Renal pelvis (tissue), 1 donor: ENCODE measurements at regions not wholly inside any gene's neighbourhood (a gene's known extent, or its start where the extent isn't known, plus 50 kb on each side); places are given as distances from the start of the nearest gene placed in this dataset.
"Not testable (repeated sequence)": the region's sequence is repeated elsewhere in the genome, so short reads cannot be mapped to it uniquely, and the experiment has no call there.

Experiments used
- DNase-seq: peaks from one replicate; pipeline ENCODE4 v3.0.0-alpha.2; 2013

DNA sequence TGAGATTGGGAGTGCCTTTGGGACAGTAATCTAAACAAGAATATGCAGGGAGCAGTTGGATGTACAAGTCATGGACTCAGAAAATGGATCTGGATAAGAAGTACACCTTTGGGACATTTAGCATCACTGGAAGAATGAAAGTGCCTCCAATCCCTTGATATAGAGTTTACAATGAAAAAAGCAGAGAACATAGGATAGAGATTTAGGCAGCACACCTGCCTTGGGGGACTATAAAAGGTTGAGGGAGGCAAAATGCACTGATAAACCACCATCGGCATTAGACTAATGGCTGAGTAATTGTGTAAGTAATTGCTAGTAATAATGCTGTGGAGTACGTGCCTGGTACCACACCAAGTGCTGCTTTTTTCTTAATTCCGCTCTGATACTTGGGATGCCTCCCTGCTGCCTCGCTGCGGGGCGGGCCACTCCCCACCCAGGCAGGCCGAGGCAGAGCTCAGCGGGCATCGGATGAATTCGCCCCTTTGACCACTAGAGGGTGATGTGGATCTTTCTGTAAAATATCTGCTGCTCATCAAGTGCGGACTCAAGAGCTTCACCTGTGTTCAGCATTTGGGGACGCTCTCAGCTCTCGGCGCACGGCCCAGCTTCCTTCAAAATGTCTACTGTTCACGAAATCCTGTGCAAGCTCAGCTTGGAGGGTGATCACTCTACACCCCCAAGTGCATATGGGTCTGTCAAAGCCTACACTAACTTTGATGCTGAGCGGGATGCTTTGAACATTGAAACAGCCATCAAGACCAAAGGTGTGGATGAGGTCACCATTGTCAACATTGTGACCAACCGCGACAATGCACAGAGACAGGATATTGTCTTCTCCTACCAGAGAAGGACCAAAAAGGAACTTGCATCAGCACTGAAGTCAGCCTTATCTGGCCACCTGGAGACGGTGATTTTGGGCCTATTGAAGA lies 99.9 kb downstream of the ANKRD18B start:
- DNase-seq, result peak; percentile 59

GRCh38 chr9:33628318-33628717 lies 104.3 kb downstream of the ANKRD18B start:
- not testable (repeated sequence) for DNase-seq

GRCh38 chr9:33628865-33629410 lies 104.9 kb downstream of the ANKRD18B start:
- DNase-seq, result no peak

- no peak for DNase-seq
Measured at GRCh38 chr9:33633636-33634035, 109.6 kb downstream of the ANKRD18B start.

- DNase-seq, result no peak
Measured at GRCh38 chr9:33637881-33638280, 113.8 kb downstream of the ANKRD18B start.

DNA sequence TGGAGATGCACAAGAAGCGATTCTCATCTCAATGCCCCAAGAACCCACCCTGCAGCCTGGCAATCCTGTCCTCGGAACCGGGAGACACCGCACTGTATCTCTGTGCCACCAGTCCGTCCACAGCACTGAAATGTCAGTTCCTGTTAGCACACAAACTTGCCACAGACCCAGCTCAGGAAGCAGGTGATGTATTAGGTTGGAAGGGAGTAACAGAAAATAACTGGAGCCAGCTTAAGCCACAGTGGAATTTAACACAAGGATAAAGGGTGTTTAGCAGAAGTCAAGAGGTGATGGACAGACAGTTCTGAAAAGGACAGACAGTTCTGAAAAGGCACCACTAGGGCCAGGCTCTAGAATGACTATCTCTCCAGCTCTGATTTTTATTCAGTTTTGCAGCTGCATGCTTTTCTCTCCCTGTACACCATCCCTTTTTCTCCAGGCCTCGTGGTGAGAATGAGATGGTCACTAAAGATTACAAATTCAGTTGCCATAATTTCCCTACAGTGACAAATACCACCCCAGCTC lies 114.4 kb downstream of the ANKRD18B start:
- DNase-seq, result no peak

GRCh38 chr9:33645706-33646105 lies 121.7 kb downstream of the ANKRD18B start:
- no peak for DNase-seq

DNA sequence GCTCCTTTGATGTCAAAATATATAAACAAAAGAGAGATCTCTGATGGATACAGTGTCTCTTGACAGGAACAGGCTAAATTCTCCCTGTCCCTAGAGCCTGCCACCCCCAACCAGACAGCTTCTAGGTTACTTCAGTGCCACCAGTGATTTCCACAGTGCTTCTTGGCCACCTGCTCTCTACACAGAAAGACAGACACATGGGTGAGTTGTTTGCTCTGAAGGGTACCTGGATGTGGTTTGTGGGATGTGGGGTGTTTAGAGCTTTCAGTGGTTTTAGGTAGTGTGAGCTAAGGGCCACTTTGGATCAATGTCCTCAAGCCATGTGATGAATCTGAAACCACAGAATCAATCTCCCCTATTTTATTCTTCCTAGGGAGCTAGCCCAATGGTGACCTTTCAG lies 125.4 kb downstream of the ANKRD18B start:
- no peak for DNase-seq

GRCh38 chr9:33651125-33651524 lies 127.1 kb downstream of the ANKRD18B start:
- DNase-seq, result no peak

- no peak for DNase-seq
Measured at GRCh38 chr9:33659921-33660320, 135.4 kb upstream of the PRSS3 start.

- DNase-seq, result no peak
Measured at GRCh38 chr9:33660772-33661171, 134.6 kb upstream of the PRSS3 start.

GRCh38 chr9:33661176-33661575 lies 134.2 kb upstream of the PRSS3 start:
- no peak for DNase-seq

DNA sequence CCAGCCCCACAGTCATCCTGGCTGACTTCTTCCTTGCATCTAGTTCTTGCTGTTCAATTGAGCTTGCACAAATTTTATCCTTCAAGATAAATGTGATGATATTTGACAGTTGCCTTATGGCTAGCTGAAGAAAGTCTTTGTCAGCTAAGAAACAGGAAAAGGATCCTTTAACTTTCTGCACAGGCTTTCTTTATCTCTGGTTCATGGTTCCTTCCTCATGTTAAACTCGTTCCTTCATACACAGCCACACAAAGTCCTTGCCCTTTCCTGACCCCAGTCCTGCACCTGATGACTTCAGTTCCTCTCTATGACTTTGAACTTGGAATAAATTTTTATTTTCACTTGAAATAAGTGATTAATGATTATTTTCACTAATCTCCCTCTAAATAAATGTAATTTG lies 132.5 kb upstream of the PRSS3 start:
- no peak for DNase-seq

DNA sequence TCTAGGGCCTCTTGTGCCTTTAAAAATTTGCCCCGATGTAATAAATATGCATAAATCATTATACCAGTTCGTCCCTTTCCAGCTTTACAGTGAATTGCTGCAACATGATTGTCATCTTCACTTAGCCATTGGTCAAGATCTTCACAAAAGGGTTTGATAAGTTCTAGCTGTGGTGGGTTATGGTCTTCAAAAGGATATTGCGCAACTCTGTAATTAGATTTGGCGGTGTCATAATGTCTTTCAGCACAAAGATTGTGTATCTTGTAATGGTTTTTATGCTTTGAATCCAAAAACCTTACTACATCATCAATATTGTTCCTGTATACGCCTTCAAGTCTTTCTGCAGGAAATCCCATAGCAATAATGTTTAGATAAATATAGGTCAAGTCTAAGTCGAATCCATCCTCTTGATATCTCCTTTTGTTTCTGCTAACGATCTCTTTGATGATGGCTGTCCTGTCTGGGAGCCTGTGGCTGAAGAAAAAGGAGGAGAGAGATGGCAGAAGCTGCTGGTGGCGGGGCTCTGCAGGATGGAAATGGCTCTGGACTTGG lies 119.1 kb upstream of the PRSS3 start:
- not testable (repeated sequence) for DNase-seq

DNA sequence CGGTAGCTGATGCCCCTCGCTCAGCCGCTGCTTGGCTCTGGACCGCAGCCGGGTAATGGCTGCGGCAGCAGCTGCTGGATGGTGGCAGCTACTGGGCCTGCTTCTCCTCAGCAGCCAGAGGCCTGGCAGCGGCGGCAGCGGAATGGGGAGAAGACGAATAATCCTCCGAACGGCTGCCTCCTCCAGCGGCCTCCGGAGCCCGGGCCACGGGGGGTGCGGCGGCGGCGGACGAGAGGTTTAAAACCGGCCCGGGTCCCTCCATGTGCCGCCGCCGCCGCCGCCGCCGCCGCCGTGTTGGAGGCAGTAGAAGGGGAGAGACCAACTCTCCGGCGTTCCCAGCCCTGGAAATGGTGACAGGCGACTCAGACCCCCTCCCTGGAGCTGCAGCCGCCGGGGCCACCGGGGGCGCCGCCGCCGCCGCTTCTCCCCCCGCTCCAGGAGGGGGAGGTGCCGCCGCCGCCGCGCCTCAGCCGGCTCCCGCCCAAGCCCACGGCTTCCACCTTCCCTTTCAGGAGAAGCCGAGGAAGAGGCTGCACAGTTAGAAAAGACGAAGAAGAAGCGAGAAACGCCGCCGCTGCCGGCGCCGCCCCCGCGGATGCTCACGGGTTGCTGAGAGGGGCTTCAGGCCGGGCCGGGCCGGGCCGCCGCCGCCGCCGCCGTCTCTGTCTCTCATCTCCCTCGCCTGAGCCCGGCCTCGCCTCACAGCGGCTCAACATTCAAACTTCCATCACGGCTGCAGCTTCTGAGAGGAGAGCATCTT lies 118.4 kb upstream of the PRSS3 start:
- peak; percentile 52 for DNase-seq

- no peak for DNase-seq
Measured at GRCh38 chr9:33677506-33677809, 117.9 kb upstream of the PRSS3 start.

- no peak for DNase-seq
Measured at GRCh38 chr9:33677961-33678360, 117.4 kb upstream of the PRSS3 start.

- DNase-seq, result no peak
Measured at GRCh38 chr9:33682551-33682950, 112.8 kb upstream of the PRSS3 start.

DNA sequence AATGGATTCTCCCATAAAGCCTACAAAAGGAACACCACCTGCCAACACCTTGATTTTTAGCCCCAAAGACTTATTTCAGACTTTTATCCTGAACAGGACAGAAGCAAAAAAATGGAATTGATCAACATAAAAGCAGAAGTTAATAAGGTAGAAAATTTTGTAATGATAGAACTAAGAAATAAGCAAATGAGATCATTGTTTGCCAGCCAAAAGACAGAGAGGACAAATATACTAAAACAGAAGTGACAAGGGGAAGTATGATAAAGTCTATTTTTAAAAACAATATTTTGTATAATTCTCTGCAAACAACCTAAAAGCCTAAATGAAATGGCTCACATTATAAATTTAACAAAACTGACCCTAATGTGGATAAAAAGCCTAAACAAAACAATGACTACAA lies 110.5 kb upstream of the PRSS3 start:
- DNase-seq, result no peak

DNA sequence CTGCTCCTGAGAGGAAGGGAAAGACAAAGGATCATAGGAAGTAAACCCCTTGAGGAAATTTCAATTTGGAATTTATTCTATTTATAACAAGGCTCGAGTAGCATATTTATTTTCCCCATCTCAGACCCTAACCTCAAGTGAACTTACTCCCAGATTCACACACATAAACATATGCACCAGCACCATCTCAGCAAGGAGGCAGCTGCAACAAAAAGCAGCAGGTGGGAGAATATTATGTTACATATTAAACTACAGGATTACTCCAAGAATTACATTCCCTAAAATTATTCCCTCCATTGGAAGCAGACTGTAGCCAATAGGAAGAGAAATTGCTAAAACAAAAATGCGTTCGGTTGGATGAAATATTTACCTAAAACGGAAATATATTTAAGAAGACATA lies 108.4 kb upstream of the PRSS3 start:
- DNase-seq, result no peak

GRCh38 chr9:33687779-33688178 lies 107.6 kb upstream of the PRSS3 start:
- DNase-seq, result no peak

- DNase-seq, result no peak
Measured at GRCh38 chr9:33690143-33690933, 105.0 kb upstream of the PRSS3 start.
